ENCODE measurements at regions not wholly inside any gene's neighbourhood (a gene's known extent, or its start where the extent isn't known, plus 50 kb on each side); places are given as distances from the start of the nearest gene placed in this dataset.

DNA sequence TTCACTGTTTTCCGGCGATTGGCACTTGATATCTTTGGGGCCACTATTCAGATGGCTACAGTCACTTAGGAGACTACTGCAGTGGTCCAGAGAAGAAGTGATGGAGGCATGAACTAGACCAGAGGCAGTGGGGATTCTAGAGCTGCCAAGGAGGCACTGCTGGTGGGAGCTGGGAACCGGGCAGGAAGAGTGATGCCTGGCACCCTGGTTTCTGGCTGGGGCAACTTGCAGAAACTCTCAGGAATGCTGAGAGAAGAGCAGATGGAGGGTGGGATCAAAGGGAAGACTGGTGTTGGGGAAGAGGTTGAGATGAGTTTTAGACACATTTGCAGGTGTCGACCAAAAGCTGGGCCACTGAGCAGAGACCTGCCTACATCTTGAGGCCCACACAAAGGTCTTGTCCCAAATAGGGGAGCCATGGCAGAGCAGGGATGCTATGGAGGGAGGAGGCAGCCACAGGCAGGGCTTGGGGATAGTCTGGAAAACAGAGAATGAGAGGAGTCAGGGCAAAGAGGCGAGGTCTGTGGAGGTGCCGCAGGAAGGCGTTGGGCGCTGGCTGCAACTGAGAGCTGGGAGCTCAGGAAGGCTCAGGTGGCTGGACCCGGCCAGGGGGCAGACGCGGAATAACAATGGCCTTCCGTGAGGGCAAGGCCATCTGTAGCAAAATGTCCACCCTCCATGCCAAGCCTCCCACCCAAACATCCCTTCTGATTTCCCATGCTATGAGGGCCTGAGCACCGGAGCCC is 118.9 kb downstream of the TOMM20 start:
- no peak for DNase-seq

DNA sequence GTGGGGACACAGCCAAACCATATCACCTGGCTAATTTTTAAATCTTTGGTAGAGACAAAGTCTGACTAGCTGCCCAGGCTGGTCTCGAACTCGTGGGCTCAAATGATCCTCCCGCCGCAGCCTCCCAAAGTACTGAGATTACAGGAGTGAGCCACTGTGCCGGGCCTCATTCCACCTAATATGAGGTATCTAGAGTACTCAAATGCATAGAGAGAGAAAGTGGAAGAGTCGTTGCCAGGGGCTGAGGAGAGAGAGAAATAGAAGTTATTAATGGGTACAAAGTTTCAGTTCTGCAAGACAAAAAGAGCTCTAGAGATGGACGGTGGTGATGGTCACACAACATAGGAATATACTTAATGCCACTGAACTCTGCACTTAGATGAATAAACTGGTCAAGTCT is 119.6 kb downstream of the TOMM20 start:
- no peak for DNase-seq

DNA sequence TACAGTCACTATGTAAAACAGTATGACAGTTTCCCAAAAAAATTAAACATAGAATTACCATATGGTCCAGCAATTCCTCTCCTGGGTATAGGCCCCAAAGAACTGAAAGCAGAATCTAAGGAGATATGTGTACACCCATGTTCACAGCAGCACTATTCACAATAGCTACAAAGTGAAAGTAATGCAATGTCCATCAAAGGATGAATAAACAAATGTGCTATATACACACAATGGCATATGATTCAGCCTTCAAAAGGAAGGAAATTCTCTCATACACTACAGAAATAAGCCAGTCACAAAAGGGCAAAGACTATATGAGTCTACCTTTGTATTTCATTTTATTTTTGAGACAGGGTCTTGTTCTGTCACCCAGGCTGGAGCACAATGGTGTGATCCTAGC is 120.4 kb downstream of the TOMM20 start:
- no peak for DNase-seq

DNA sequence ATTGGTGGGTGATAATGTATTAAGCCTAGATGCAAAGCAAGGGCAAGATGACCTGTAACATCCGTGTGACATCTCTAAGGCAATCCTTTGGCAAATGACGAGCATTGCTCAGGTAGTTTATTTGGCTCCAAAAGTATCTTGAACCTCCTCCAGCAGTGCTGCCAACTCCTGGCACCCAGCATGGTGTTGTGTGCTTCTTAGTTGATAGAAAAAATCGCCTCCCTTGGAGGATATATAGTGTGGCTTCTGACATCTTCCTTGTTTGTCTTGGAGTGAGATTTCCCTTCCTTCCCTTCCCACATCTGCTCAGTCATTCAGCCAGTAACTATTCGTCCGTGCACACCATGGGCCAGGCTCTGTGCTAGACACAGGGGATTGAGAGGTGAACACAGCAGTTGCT is 121.8 kb downstream of the TOMM20 start:
- no peak for DNase-seq

DNA sequence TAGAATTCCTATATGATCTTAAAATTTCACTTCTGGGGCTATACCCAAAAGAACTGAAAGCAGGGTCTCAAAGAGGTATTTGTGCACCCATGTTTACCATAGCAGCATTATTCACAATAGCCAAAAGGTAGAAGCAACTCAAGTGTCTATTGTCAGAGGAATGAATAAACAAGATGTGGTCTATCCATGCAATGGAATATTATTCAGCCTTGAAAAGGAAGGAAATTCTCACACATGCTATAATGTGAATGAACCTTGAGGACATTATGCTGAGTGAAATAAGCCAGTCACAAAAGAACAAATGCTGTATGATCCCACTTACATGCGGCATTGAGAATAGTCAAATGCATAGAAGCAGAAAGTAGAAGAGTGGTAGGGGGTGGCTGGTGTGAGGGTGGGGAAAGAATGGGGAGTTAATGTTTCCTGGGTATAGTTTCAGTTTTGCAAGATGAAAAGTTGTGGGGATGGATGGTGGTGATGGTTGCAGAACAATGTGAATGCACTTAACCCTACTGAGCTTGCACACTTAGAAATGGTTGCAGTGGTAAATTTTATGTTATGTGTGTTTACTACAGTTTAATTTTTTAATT is 122.4 kb downstream of the TOMM20 start:
- no peak for DNase-seq

DNA sequence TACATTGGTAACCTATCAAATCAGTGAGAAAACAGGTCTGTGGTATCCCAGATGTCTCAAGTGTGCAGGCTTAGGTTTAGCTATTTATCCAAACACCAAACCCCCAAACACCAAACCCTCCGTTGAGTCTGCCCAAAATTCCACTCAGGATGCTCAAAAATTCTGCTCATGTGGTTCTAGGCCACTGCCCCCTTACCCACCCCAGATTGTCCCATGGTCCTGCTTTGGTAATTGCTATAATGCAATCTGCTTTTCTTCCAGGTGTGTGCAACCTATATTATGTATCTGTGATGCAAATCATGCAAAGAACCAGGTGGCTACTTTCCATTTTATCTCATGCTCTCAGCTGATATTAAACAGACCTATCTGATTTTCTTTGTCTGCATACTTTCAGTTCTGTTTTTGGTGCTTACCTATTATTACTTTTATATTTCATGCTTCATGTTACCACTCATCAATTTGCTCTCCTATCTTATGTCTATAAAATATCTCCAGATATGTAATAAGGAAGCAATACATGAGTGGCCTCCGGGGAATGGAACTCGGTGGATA is 123.7 kb downstream of the TOMM20 start:
- no peak for DNase-seq

DNA sequence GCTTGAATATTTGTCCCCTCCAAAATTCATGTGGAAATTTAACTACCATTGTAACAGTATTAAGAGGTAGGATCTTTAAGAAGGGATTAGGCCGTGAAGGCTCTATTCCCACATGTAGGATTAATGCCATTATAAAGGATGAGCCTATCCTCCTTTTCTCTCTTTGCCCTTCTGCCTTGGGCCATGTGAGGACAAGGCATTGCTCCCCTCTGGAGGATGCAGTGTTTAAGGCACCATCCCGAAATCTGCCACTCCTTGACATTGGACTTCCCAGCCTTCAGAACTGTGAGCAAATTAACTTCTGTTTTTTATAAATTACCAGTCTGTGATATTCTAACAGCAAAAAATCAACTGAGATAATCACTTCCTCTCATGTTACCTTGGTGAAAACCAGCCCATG is 124.4 kb downstream of the TOMM20 start:
- no peak for DNase-seq

DNA sequence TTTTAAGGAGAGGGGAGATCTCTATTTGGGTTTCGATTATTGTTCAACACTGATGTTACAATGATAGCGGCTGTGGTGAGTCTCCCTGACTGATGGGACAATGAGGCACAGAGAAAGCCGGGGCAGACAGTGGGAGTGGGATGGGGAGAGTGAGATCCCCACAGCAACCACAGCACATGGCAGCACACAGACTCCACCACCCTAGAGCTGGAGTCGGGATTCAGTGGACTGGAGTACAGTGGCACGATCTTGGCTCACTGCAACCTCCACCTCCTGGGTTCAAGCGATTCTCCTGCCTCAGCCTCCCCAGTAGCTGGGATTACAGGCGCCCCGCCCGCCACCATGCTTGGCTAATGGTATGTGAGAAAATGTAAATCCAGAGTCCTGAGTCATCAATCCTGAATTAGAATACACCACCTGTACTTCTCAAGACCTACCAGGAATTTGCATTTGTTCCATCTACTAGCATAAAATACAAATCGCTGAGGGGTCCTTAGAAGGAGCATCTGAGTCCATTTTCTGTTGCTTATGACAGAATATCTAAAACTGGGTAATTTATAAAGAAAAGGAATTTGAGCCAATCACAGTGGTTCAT is 125.8 kb downstream of the TOMM20 start:
- no peak for DNase-seq

DNA sequence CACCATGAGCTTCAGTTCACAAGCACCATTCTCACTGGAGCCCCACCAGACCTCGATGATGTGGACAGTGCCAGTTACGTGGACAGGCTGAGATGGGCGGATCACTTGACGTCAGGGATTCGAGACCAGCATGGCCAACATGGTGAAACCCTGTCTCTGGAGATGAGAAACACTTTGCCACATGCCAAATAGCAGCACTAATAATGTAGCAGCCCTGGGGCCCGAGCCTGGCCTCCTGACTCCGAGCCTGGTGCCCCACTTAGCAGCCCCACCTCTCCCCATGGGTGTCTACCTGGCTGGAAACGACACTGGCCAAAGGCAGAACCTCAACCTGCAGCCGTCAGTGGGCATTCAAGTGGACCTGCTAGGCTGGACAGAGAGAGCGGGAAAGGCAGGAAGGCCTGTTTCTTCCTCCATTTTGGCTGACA is 129.1 kb downstream of the TOMM20 start:
- no peak for DNase-seq

DNA sequence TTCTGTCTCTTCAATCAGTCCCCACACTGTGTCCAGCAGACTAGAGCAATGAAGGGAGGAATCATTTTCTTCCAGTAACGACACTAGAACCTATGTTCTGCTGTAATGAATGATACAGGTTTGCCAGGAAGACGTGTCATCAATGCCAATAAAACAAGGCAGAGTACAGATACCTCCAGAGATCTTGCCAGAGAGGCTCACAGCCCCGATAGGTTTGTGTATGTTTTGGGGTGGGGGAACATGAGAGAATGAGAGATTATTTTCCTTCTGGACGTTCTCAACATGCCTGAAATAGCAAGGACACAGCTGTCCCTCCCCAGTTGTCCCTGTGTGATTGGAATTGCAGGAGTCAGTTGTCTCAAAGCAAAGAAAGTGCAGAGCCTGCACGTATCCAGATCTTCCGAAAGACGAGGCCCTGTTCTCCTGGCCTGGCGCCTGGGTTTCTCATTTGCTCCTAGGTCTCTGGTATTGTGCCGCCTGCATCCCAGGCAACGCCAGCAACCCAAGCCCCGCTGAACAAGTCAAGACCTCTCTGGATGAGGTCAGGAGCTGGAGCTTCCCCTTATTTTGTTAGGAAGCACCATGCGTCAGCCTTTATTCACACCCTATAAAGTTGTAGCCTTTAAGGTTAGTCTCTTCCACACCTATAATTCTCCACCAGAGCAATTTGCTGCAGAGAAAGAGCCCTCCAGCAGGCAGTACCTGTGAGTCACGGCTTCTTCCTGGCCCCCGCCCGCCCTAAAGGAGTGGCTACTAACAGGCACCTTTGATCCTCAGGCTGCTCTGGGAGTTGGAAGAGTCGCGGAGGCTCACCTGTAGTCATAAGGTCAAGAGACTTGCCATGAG is 130.5 kb downstream of the TOMM20 start:
- no peak for DNase-seq

DNA sequence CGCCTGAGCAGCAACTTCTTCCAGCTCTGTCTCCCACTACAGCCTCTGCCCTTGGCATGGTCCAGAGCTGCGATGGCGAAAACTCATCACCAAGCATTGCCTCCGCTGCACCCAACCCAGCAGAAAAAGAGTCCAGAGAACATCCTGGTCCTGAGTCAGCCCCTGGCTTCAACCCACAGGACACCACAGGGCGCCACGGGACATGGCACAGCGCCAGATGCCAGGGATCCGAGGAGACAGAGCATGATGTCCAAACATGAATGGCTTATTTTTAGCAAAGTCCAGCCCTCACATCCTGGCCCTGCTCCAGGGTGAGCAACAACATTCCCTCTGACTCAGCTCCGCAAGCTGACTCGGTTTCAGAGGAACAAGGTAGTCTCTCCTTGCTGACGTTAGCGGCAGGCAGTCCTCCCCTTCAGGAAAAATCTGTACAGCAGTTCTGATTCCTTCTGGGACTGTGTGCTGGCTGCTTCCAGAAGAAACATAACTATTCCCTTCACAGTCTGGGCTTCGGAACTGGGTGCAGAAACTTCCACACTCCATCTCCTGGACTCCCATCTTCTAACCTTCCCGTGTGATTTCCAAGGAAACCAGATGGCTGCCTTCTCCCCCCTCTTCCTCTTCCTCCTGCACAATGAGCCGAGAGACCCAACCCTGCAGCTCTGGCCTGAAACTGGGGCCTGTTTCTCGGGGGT is 131.3 kb downstream of the TOMM20 start:
- no peak for DNase-seq

DNA sequence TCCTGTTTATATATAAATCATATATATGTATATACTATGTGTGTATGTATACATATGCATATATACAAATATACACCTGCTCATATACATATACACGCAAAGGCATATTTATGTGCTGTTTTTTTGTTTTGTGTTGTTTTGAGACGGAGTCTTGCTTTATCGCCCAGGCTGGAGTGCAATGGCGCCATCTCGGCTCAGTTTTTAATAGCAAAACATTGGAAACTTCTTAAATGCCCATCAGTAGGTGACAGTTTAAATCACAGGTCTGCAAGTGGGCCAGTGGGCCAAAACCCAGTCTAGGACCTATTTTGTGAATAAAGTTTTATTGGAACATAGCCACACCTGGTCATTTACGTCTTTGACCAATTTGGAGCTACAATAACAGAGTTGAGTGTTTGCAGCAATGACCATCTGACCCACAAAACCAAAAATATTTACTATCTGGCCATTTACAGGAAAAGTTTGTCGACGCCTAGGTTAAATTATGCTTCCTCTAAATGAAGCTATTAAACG is 132.3 kb downstream of the TOMM20 start:
- no peak for DNase-seq

DNA sequence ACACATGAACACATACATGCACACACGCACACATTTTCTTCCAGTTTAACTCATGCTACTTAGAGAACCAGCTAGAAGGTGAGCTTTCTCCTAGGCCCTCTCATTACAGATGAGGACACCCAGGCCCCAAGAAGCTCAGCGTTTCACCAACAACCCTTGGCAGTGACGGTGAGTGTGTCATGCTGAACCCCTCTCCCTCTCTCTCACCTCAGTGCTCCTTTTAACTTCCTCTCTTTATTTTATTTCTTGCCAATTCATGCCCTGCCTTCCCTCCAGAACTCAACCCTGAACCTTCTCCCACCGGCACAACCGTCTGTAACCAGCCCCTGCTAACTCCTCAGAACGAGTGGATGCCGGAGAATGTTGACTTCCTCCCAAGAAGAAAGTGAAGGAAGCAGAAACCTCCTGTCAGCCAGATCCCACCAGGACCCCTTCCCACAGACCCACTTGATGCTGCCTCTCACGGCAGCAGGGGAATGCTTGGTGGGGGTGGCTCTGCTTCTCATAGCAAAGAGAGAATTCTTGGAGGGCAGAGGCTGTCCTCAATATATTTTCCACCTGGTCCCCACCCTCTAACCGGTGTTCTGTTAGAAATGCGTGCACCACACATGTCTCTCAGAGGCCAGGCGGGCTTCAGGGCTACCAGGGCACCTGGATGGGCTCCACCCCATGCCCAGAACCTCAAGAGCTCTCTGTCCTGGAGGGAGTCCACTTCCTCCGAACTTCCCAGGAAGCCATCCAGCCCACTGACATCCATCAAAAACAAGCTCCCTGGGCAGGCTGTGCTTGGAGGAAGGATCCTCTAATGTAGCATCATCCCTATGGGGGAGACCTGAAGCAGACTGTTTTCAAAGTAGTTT is 134.0 kb downstream of the TOMM20 start:
- no peak for DNase-seq

DNA sequence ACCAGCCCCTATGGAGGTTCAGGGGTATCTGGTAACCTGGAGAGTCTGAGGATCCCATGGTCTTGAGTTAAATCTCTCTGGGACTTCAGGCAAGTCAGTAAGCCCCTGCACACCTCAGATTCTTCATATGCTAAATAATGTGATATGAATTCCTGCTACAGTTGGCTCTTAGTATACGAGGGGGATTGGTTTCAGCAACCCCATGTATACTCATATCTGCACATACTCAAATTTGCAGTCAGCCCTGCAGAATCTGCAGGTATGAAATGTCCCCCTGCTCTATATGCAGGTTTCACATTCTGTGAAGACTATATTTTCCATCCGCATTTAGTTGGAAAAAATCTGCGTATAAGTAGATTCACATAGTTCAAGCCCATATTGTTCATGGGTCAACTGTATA is 136.6 kb downstream of the TOMM20 start:
- no peak for DNase-seq

DNA sequence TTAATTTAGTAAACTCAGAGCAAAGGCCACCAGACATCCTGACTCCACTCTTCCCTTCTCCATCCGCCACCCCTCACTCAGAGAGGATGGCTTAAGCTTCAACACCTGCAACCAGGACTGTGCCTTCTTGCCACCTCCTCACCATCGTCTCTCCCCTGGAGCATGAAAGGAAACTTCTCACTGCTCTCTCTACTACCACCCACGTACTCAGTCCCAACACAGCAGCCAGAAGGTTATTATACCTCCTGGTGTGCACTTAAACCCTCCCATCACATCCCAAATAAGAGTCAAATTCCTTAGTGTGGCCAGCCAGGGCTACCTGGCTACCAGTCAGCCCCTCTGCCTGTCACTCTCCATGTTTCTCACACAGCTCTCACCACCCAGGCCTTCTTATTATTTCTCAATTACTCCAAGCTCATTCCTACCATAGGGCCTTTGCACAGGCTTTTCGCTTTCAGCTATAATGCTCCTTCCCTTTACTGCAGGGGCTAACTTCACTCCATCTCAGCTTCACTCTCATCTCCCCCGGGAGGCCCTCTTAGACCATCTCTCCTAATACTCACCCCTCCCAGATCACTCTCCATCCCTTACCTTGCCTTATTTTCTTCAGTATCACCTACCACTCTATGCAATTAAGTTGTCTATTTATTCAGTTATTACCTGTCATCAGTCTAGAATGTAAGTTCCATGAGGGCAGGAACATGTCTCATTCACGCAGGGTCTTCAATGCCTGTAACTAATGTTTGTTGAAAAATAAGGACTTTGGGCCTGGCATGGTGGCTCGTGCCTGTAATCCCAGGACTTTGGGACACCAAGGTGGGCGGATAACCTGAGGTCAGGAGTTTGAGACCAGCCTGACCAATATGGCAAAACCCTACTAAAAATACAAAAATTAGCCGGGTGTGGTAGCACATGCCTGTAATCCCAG is 137.5 kb downstream of the TOMM20 start:
- DNase-seq = no peak

DNA sequence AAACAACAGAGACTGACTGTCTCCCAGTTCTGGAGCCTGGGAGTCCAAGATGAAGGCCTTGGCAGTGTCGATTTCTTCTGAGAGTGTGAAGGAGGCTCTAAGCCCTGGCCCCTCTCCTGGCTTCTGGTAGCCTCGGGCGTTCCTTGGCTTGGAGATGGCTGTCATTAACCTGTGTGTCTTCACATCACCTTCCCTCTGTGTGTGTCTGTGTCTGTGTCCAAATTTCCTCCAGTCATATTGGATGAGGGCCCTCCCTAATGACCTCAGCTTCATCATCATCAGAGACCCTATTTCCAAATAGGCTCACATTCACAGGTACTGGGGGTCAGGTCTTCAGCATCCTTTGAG is 138.3 kb downstream of the TOMM20 start:
- DNase-seq = no peak

DNA sequence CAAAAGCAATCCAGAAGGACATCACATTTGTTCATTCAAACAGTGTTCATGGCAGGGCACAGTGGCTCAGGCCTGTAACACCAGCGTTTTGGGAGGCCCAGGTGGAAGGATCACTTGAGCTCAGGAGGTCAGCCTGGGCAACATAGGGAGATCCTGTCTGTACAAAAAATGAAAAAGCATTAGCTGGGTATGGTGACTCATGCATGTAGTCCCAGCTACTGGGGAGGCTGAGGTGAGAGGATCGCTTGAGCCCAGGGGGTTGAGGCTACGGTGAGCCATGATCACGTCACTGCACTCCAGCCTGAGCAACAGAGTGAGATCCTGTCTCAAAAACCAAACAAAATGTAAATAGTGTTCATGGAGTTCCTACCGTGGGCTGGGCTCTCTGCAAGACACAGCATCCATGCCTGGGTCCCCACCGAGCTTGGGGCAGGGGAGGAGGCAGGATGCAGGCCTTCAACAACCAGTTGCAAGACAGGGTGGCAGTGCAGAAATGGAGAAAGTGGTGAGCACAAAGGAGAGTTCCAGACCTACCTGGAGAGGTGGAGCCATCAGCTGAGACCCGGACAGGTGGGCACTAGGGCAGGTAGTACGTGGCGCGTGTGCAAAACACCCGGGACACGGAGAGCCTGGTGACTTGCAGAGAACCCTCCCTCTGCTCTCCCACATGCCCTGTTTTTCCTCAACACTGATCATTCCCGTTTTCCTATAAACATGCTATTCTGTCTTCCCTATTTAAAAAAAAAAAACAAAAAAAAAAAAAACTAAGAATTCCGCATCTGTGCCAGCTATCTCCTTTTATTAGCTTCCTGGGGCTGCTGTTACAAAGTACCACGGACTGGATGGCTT is 138.9 kb downstream of the TOMM20 start:
- DNase-seq = no peak

DNA sequence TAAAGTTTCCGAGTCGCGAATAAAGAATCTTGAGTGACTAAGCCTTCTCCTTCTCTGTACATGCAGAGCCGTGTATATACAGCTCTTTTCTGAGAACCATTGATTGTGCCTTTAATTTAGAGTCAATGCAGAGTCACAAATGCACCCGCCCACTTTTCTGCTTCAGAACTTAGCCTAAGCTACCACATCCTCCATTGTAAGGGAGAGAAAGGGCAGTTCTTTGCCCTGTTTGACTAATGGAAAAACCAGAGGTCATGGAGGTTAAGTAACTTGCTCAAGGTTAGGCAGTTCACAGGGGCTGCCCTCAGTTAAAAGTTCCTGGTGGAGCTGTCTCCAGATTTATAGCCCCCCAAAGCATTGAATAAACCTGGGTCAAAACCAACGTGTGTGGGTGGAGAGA is 139.6 kb downstream of the TOMM20 start:
- DNase-seq = no peak

DNA sequence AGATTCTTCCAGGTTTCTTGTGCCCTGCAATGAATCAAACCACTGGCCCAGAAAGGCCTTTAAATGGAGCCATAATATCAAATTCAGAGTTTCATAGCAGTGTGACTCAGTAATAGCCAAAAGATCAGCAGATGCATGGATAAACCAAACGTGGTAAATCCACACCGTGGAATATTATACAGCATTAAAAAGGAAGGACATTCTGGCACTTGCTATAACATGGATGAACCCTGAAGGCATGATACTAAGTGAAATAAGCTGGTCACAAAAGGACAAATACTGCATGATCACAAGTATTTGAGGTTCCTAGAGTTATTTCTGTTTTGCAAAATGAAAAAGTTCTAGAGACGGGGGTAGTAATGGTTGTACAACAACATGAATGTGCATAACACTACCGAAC is 140.1 kb downstream of the TOMM20 start:
- DNase-seq = no peak

DNA sequence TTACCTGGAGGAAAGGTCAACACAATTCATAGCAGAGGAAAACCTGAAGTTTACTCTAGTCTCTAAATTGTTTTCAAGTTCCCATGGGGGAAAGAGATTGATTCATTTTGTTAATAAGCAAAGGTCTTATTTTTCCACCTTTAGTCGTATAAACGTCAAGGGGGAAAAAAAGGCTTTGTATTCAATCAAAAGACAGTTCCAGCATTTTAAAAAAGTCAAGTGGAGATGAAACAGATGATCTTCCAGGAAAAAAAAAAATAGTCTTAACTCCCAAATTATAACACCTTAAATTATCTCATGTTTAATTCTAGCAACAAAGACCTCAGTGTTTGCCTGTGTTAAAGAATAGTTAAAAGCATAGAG is 140.5 kb downstream of the TOMM20 start:
- no peak for DNase-seq
